ENCODE measurements at regions not wholly inside any gene's neighbourhood (a gene's known extent, or its start where the extent isn't known, plus 50 kb on each side); places are given as distances from the start of the nearest gene placed in this dataset.

GRCh38 chr18:78159397-78159796, 820.2 kb upstream of the SALL3 start:
- TF ChIP-seq CTCF (IDR thresholded peaks at IDR 0.05; ENCODE audit: control insufficient read depth, insufficient read depth, low read depth, low read length, missing control alignments), result no peak
- DNase-seq (ENCODE audit: low read depth), result no peak
- no peak overlapping the region for H3K4me3 ChIP-seq (ENCODE audit: control insufficient read depth, low read depth, low read length)

- TF ChIP-seq CTCF (IDR thresholded peaks at IDR 0.05; ENCODE audit: control insufficient read depth, insufficient read depth, low read depth, low read length, missing control alignments), result no peak
- no peak overlapping the region for H3K4me3 ChIP-seq (ENCODE audit: control insufficient read depth, low read depth, low read length)
- no peak for DNase-seq (ENCODE audit: low read depth)
These were observed 818.5 kb upstream of the SALL3 start for GRCh38 chr18:78160961-78161656.

GRCh38 chr18:78165525-78165924, 814.1 kb upstream of the SALL3 start:
- TF ChIP-seq CTCF (IDR thresholded peaks at IDR 0.05; ENCODE audit: control insufficient read depth, insufficient read depth, low read depth, low read length, missing control alignments), result no peak
- no peak for DNase-seq (ENCODE audit: low read depth)
- H3K4me3 ChIP-seq (ENCODE audit: control insufficient read depth, low read depth, low read length), result no peak overlapping the region

- no peak overlapping the region for H3K4me3 ChIP-seq (ENCODE audit: control insufficient read depth, low read depth, low read length)
- no peak for DNase-seq (ENCODE audit: low read depth)
- TF ChIP-seq CTCF (IDR thresholded peaks at IDR 0.05; ENCODE audit: control insufficient read depth, insufficient read depth, low read depth, low read length, missing control alignments), result no peak
These were observed 811.1 kb upstream of the SALL3 start for GRCh38 chr18:78168526-78168925.

GRCh38 chr18:78169174-78169864, 810.3 kb upstream of the SALL3 start:
- DNase-seq (ENCODE audit: low read depth), result no peak
- TF ChIP-seq CTCF (IDR thresholded peaks at IDR 0.05; ENCODE audit: control insufficient read depth, insufficient read depth, low read depth, low read length, missing control alignments), result no peak
- H3K4me3 ChIP-seq (ENCODE audit: control insufficient read depth, low read depth, low read length), result no peak overlapping the region

GRCh38 chr18:78171954-78172353, 807.7 kb upstream of the SALL3 start:
- TF ChIP-seq CTCF (IDR thresholded peaks at IDR 0.05; ENCODE audit: control insufficient read depth, insufficient read depth, low read depth, low read length, missing control alignments), result no peak
- no peak overlapping the region for H3K4me3 ChIP-seq (ENCODE audit: control insufficient read depth, low read depth, low read length)
- DNase-seq (ENCODE audit: low read depth), result no peak

All from AG09309 (cell line).